AG10803 (cell line): ENCODE measurements at regions not wholly inside any gene's neighbourhood (a gene's known extent, or its start where the extent isn't known, plus 50 kb on each side); places are given as distances from the start of the nearest gene placed in this dataset.

Experiments
- DNase-seq: peaks from one replicate; pipeline ENCODE4 v3.0.0; 2010; ENCODE audit warnings: low read depth
- H3K4me3 ChIP-seq: 2 replicates; pipeline ENCODE4 v1.5.1; 2011; ENCODE audit warnings: mild to moderate bottlenecking, low read length, control low read depth
- CTCF ChIP-seq: conservative IDR thresholded peaks from 2 replicates; pipeline ENCODE4 v1.5.1; 2011; ENCODE audit warnings: mild to moderate bottlenecking, low read length, control low read depth, inconsistent platforms

GRCh38 chr17:79674506-79675412 is 56.0 kb upstream of the ENPP7 start:
- TF ChIP-seq CTCF: no peak
- H3K4me3 ChIP-seq: no peak overlapping the region
- no peak for DNase-seq

- no peak for DNase-seq
- no peak for TF ChIP-seq CTCF
- no peak overlapping the region for H3K4me3 ChIP-seq
Measured at GRCh38 chr17:79673517-79673916, 57.2 kb upstream of the ENPP7 start.

GRCh38 chr17:79672496-79672895 is 58.2 kb upstream of the ENPP7 start:
- no peak for DNase-seq
- no peak for TF ChIP-seq CTCF
- H3K4me3 ChIP-seq: no peak overlapping the region

GRCh38 chr17:79671085-79671694 is 59.6 kb upstream of the ENPP7 start:
- H3K4me3 ChIP-seq: no peak overlapping the region
- DNase-seq: no peak
- no peak for TF ChIP-seq CTCF

- TF ChIP-seq CTCF: no peak
- H3K4me3 ChIP-seq: no peak overlapping the region
- DNase-seq: no peak
Measured at GRCh38 chr17:79670537-79671084, 59.8 kb upstream of the RBFOX3 start.

GRCh38 chr17:79669861-79670260 is 59.0 kb upstream of the RBFOX3 start:
- no peak for TF ChIP-seq CTCF
- no peak for DNase-seq
- H3K4me3 ChIP-seq: no peak overlapping the region
